ENCODE measurements at regions not wholly inside any gene's neighbourhood (a gene's known extent, or its start where the extent isn't known, plus 50 kb on each side); places are given as distances from the start of the nearest gene placed in this dataset.

DNA sequence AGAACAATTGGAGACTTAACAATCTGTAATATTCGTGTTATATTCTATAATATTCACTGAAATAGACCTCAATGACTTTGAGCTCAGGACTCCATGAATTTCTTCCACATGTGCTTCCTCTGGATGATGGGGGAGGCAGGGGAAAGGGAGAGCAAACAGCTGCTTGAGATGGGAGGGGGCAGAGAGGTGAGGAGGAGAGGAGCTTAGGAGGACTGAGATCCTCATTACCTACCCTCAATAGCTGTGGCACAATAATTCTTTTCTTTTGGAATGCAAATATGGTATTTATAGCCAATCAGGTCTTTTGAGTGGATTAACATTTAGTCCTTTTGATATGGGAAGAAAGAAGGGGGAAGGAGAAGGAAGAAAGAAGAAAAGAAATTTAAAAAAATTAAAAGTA is 64.1 kb upstream of the ZNF217 start:
- TF ChIP-seq, protein P1, sequence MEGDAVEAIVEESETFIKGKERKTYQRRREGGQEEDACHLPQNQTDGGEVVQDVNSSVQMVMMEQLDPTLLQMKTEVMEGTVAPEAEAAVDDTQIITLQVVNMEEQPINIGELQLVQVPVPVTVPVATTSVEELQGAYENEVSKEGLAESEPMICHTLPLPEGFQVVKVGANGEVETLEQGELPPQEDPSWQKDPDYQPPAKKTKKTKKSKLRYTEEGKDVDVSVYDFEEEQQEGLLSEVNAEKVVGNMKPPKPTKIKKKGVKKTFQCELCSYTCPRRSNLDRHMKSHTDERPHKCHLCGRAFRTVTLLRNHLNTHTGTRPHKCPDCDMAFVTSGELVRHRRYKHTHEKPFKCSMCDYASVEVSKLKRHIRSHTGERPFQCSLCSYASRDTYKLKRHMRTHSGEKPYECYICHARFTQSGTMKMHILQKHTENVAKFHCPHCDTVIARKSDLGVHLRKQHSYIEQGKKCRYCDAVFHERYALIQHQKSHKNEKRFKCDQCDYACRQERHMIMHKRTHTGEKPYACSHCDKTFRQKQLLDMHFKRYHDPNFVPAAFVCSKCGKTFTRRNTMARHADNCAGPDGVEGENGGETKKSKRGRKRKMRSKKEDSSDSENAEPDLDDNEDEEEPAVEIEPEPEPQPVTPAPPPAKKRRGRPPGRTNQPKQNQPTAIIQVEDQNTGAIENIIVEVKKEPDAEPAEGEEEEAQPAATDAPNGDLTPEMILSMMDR (conservative IDR thresholded peaks at IDR 0.05; ENCODE audit: low read depth, low read length), result no peak
- TF ChIP-seq MXI1 (IDR thresholded peaks at IDR 0.05; ENCODE audit: borderline replicate concordance, low read depth, low read length) (no peak), RCOR1 (IDR thresholded peaks at IDR 0.05; ENCODE audit: insufficient replicate concordance, low read length) (no peak), RAD21 (IDR thresholded peaks at IDR 0.05; ENCODE audit: low read length) (no peak), CEBPB (IDR thresholded peaks at IDR 0.05; ENCODE audit: low read depth, low read length) (no peak), POLR2A (IDR thresholded peaks at IDR 0.05; ENCODE audit: low read depth, low read length) (no peak), RFX5 (IDR thresholded peaks at IDR 0.05; ENCODE audit: low read depth, low read length) (no peak), SMC3 (IDR thresholded peaks at IDR 0.05; ENCODE audit: low read depth, low read length) (no peak), CHD1 (IDR thresholded peaks at IDR 0.05; ENCODE audit: low read depth, low read length) (no peak), BHLHE40 (IDR thresholded peaks at IDR 0.05; ENCODE audit: low read depth, low read length) (no peak), MAZ (IDR thresholded peaks at IDR 0.05; ENCODE audit: borderline replicate concordance, low read depth, low read length) (no peak), MAFK (IDR thresholded peaks at IDR 0.05; ENCODE audit: low read depth, low read length) (no peak), FOS (IDR thresholded peaks at IDR 0.05; ENCODE audit: low read depth, low read length) (no peak)
- TF ChIP-seq, protein P2, sequence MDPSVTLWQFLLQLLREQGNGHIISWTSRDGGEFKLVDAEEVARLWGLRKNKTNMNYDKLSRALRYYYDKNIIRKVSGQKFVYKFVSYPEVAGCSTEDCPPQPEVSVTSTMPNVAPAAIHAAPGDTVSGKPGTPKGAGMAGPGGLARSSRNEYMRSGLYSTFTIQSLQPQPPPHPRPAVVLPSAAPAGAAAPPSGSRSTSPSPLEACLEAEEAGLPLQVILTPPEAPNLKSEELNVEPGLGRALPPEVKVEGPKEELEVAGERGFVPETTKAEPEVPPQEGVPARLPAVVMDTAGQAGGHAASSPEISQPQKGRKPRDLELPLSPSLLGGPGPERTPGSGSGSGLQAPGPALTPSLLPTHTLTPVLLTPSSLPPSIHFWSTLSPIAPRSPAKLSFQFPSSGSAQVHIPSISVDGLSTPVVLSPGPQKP (IDR thresholded peaks at IDR 0.05; ENCODE audit: borderline replicate concordance, low read depth, low read length), result no peak

Measured in IMR-90 (cell line).